HG02798 (cell line): ENCODE measurements at regions not wholly inside any gene's neighbourhood (a gene's known extent, or its start where the extent isn't known, plus 50 kb on each side); places are given as distances from the start of the nearest gene placed in this dataset.
"Not testable (repeated sequence)": the region's sequence is repeated elsewhere in the genome, so short reads cannot be mapped to it uniquely, and the experiment has no call there.

Experiments
- ATAC-seq: cut with Tn5 transposase; IDR thresholded peaks from one replicate; pipeline ENCODE4 v1.9.1; 2021; ENCODE audit warnings: mild to moderate bottlenecking; ENCODE audit not compliant: unreplicated experiment, poor library complexity

- not testable (repeated sequence) for ATAC-seq
Observed at GRCh38 chr2:87452193-87452592, 295.7 kb upstream of the PLGLB2 start.

DNA sequence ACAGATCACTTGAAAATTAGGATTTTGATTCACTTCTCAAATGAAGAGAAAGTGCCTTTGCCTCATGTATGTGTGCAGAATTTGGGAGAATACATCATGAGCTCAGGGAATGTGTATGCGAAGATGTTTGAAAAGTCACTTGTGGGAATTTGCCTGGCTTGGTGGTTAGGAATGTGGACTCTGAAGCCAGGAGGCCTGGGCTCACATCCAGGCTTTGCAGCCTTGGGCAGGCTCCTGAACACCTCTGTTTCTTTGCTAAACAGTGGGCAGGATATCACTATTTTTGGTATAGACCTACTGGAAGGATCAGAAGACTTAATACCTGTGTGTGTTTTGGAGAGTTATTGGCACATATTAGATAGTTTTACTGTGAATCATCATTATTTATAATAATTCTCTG is 295.0 kb upstream of the PLGLB2 start:
- not testable (repeated sequence) for ATAC-seq

DNA sequence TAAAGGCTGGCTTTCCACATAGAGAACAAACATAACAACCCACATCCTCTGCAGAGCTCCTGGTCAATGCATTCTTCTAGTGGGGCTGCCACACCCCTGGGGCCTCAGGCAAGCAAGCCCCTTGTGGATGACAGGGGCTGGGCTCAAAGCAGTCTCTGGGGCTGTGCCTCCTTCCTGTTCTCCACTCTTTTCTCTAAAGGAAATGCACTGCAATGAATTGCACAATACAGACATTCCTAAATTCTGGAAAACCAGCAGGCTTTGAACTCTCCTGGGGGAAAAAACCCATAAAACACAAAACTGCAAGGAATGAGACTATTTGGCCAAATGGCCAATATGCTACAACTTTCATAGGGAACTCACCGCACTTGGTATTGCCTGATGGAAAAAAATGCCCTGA is 293.9 kb upstream of the PLGLB2 start:
- ATAC-seq = not testable (repeated sequence)

GRCh38 chr2:87454421-87454820 is 293.5 kb upstream of the PLGLB2 start:
- not testable (repeated sequence) for ATAC-seq

GRCh38 chr2:87455209-87455853 is 292.6 kb upstream of the PLGLB2 start:
- peak; percentile 64 for ATAC-seq

- ATAC-seq = peak; percentile 37
Observed at GRCh38 chr2:87455854-87456249, 292.0 kb upstream of the PLGLB2 start.

- ATAC-seq = peak; percentile 66
Observed at GRCh38 chr2:87456477-87457128, 291.3 kb upstream of the PLGLB2 start.

GRCh38 chr2:87457129-87457499 is 290.8 kb upstream of the PLGLB2 start:
- ATAC-seq = not testable (repeated sequence)

GRCh38 chr2:87458938-87459337 is 288.9 kb upstream of the PLGLB2 start:
- ATAC-seq = not testable (repeated sequence)

DNA sequence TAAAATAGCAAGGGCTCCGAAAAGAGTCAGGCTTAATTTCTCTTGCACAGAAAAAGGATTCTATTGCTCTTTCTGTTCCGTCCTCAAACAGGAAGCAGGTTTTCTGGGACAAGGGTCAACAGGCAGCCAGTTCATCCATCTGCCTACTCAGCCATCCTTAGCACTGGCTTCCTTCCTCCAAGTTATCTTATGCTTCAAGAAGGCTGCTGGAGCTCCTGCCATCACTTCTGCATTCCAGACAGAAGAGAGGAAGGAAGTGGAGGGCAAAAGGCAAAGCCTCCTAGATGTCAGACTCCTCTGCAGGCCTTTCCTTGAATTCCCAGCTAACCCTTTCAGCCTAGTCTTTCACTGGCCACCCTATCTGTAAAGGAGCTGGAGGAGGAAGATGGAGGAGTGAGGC is 287.8 kb upstream of the PLGLB2 start:
- ATAC-seq = not testable (repeated sequence)

- ATAC-seq = not testable (repeated sequence)
Observed at GRCh38 chr2:87460662-87461061, 287.2 kb upstream of the PLGLB2 start.

DNA sequence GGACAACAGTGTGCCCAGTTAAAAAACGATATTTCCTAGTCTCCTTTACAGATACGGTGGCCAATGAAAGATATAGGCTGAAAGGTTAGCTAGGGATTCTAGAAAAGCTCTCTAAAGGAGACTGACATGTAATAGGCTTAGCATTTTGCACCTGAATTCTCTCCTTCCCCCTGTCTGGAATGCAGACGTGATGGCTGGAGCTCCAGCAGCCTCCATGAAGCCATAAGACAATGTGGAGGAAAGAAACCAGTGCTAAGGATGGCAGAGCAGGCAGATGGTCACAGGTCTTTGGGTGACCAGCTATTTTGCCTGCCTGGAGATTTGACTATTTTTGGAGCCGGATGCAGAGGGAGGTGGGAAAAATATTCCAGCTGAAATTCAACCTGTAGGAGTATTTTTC is 286.2 kb upstream of the PLGLB2 start:
- ATAC-seq = not testable (repeated sequence)

- ATAC-seq = not testable (repeated sequence)
Observed at GRCh38 chr2:87464219-87464618, 283.7 kb upstream of the PLGLB2 start.

GRCh38 chr2:87465730-87466129 is 282.2 kb upstream of the PLGLB2 start:
- ATAC-seq = not testable (repeated sequence)

GRCh38 chr2:87466591-87467120 is 281.2 kb upstream of the PLGLB2 start:
- ATAC-seq = peak; percentile 58

DNA sequence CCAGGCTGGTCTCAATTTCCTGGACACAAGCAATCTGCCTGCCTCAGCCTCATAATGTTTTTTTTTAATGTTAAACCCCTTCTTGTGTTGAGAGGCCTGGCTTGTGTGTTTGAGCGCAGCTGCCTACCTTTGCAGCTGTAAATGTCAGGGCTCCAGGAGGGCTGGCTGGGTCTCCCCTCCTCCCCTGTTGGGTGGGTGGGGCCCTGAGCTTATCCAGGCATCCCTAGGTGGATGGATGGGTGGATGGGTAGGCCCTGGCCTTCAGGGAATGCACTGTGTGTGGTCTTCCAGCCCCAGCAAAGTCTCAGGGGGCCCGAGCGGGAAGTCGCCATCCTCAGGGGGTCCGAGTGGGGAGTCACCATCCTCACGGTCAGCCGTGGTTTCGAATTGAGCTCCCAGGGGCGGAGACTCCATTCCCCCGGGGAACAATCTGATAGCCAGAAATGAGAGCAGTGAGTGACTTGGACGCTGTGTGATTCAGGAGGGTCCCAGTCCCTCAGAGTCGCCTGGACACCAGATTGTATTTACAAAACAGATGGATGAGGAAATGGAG is 279.4 kb upstream of the PLGLB2 start:
- not testable (repeated sequence) for ATAC-seq

DNA sequence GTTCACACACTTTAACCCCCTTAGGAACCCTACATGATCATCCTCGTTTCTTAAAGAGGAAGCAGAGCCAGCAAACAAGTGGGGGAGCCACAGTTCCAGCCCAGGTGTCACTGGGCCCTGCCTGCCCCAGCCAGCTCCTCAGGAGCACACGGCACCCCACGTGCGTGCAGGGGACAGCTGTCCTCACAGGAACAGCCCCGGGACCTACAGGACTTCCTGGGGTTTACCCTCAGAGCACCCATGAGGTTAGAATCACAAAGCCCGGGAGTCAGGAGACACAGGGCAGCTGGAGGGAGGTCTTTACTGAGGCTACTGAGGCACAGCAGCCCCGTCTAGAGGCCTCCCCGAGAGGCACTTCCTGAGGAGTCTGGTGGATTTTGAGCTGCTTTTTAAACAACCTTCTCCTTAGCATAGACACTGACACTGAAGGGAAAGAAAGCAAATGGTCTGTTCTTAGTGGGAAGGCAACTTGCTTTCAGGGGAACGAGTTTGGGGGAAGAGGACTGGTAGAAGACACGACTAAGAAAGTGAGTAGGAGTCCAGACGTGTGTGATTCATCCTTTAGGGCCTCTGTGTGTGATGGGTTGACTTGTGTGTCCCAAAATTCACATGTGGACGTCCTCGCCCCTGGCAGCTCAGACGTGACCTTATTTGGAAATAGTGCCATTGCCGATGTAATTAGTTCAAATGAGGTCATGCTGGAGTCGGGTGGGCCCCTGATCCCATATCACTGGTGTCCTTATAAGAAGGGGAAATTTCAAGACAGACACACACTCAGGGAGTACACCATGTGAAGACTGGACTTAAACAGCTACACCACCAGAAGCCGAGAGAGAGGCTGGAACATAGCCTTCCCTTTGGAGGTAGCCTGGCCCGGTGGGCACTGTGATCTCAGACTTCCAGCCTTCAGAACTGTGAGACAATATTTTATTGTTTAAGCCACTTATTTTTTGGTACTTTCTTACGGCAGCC is 278.4 kb upstream of the PLGLB2 start:
- peak; percentile 40 for ATAC-seq

GRCh38 chr2:87470381-87471380 is 277.2 kb upstream of the PLGLB2 start:
- ATAC-seq = peak; percentile 58

GRCh38 chr2:87471478-87471877 is 276.4 kb upstream of the PLGLB2 start:
- ATAC-seq = not testable (repeated sequence)
